ENCODE measurements at regions not wholly inside any gene's neighbourhood (a gene's known extent, or its start where the extent isn't known, plus 50 kb on each side); places are given as distances from the start of the nearest gene placed in this dataset.

DNA sequence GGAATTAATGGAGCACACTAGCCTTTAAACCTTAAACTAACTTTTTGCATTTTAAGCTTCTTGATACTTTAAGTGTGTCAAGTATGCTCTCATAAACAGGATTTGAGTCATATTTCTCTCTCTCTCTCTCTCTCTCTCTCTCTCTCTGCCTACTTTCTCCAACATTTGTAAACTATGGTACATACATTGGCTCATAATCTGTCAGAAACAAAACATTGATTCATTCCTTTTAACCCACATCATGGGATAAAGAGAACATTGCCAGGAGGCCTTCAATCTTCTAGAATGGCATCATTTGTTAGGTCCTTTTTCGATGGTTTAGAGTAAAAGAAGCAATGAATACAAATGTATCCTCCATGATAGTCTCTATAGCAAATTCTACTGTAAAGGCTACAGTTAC lies 81.6 kb upstream of the RERGL start:
- POLR2A ChIA-PET: no interaction called here
- Mint-ChIP-seq H3K9me3 (peaks cover 8% of the 10 kb centered on the region), H3K4me3 (no peak overlapping the region), H3K27ac (no peak overlapping the region), H3K4me1 (no peaks in the 10 kb centered on the region), H3K27me3 (no peaks in the 10 kb centered on the region), H3K36me3 (ENCODE audit: low read depth) (no peaks in the 10 kb centered on the region)
- DNase-seq: no peak
- ATAC-seq (ENCODE audit: low read depth): no peak
- intact Hi-C loops (cut with micrococcal nuclease): no loop called here
- TF ChIP-seq, protein P1, sequence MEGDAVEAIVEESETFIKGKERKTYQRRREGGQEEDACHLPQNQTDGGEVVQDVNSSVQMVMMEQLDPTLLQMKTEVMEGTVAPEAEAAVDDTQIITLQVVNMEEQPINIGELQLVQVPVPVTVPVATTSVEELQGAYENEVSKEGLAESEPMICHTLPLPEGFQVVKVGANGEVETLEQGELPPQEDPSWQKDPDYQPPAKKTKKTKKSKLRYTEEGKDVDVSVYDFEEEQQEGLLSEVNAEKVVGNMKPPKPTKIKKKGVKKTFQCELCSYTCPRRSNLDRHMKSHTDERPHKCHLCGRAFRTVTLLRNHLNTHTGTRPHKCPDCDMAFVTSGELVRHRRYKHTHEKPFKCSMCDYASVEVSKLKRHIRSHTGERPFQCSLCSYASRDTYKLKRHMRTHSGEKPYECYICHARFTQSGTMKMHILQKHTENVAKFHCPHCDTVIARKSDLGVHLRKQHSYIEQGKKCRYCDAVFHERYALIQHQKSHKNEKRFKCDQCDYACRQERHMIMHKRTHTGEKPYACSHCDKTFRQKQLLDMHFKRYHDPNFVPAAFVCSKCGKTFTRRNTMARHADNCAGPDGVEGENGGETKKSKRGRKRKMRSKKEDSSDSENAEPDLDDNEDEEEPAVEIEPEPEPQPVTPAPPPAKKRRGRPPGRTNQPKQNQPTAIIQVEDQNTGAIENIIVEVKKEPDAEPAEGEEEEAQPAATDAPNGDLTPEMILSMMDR (IDR thresholded peaks at IDR 0.05): no peak
- CTCF ChIA-PET: no interaction called here

DNA sequence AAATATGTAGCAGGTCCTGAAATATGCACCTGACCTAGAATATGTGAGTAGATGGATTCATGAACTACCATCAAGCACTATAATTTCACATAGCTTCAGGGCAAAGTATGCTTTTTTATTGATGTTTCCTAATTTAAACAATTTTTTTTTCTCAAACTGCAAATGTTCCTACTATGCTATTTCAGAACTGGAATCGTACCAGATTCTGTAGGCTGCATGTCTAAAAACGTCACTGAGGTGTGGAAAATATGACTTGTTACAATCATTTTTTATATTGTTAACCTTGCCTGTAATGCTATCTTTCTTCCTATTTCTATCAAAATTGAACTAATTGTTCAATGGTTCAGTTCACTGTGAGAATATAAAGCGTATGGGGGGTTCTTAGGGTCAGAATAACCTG lies 78.0 kb upstream of the RERGL start:
- intact Hi-C loops (cut with micrococcal nuclease): no loop called here
- ChIA-PET POLR2A (no interaction called here), CTCF (no interaction called here)
- Mint-ChIP-seq H3K9me3 (peaks cover 5% of the 10 kb centered on the region), H3K4me1 (peaks cover 6% of the 10 kb centered on the region), H3K4me3 (no peak overlapping the region), H3K36me3 (ENCODE audit: low read depth) (no peaks in the 10 kb centered on the region), H3K27me3 (no peaks in the 10 kb centered on the region), H3K27ac (no peak overlapping the region)
- TF ChIP-seq, protein P1 (IDR thresholded peaks at IDR 0.05): no peak
- ATAC-seq (ENCODE audit: low read depth) (no peak), DNase-seq (no peak)

DNA sequence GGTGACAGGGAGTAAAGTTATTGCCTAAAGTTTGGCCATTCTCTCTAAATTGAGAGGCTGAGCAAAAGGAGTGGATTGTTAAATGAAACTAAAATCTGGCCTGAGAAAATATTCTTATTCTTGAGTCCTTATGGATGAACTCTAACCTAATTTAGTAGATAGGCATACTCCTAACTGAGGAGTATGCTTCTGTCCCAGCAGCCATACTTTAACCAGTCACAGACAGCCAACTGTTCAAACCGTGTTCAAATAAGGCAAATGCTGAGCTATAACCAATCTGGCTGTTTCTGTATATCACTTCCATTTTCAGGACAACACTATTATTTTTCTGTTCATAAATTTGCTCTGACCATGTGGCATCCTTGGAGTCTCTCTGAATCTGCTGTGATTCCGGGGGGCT lies 75.9 kb upstream of the RERGL start:
- DNase-seq (no peak), ATAC-seq (ENCODE audit: low read depth) (no peak)
- no peaks in the 10 kb centered on the region for H3K27me3 Mint-ChIP-seq
- peaks cover 6% of the 10 kb centered on the region for H3K4me1 Mint-ChIP-seq
- no peak overlapping the region for H3K4me3 Mint-ChIP-seq
- ChIA-PET CTCF (no interaction called here), POLR2A (no interaction called here)
- H3K36me3 Mint-ChIP-seq (ENCODE audit: low read depth): no peaks in the 10 kb centered on the region
- no peak overlapping the region for H3K27ac Mint-ChIP-seq
- H3K9me3 Mint-ChIP-seq: no peaks in the 10 kb centered on the region
- TF ChIP-seq, protein P1 (IDR thresholded peaks at IDR 0.05): no peak
- intact Hi-C loops (cut with micrococcal nuclease): no loop called here

DNA sequence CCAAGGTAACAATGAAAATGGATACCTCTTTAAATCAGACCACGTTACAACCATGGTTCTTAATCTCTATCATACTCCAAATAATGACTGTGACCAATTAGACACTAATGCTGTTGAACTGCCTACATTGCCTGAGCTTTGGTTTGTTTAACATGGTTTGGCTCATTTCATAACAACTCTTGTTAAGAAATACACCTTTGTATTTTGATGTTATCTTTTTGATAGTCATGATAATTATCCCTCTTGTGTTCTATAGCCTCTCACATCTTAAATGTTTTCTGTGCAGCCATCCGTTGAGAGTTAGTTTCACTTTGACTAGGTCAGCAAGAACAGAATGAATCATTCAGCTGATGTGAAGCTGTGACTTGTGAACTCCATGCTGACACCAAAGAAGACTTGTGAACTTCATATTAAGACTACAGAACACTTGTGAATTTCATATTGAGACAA lies 75.5 kb upstream of the RERGL start:
- no peaks in the 10 kb centered on the region for H3K36me3 Mint-ChIP-seq (ENCODE audit: low read depth)
- ATAC-seq (ENCODE audit: low read depth) (no peak), DNase-seq (no peak)
- CTCF ChIA-PET: interaction anchor here (0.7 kb wide), 1 partner anchor 89 kb away, joined by 3 read pairs; no protein-coding TSS in a partner anchor
- intact Hi-C loops (cut with micrococcal nuclease): no loop called here
- POLR2A ChIA-PET: no interaction called here
- no peak overlapping the region for H3K27ac Mint-ChIP-seq
- H3K4me1 Mint-ChIP-seq: peaks cover 6% of the 10 kb centered on the region
- no peaks in the 10 kb centered on the region for H3K27me3 Mint-ChIP-seq
- H3K9me3 Mint-ChIP-seq: no peaks in the 10 kb centered on the region
- TF ChIP-seq, protein P1 (IDR thresholded peaks at IDR 0.05): no peak
- no peak overlapping the region for H3K4me3 Mint-ChIP-seq

DNA sequence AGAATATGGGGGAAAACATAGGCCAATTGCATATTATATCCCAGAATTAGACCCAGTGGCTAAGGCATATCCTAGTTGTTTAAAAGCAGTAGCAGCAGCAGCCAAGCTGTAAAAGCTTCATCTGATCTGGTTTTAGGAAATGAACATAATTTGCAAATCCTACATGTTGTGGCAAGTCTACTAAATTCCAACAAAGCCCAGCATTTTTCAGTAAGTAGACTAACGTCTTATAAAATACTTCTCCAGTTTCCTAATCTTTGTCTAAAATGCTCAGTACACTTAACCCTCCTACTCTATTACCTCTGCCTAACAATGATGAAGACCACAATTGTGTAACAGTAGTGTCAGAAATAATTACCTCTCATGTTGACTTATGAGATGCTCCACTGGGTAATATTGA lies 70.9 kb upstream of the RERGL start:
- intact Hi-C loops (cut with micrococcal nuclease): no loop called here
- ATAC-seq (ENCODE audit: low read depth) (no peak), DNase-seq (no peak)
- Mint-ChIP-seq H3K36me3 (ENCODE audit: low read depth) (no peaks in the 10 kb centered on the region), H3K4me1 (peaks cover 6% of the 10 kb centered on the region), H3K27me3 (no peaks in the 10 kb centered on the region), H3K9me3 (peaks cover 6% of the 10 kb centered on the region), H3K4me3 (no peak overlapping the region), H3K27ac (no peak overlapping the region)
- ChIA-PET POLR2A (no interaction called here), CTCF (no interaction called here)
- TF ChIP-seq, protein P1 (IDR thresholded peaks at IDR 0.05): no peak

Data from activated B cell treated with CpG ODN at 0.5 μM for 24 hours (primary cell).